ENCODE measurements at regions not wholly inside any gene's neighbourhood (a gene's known extent, or its start where the extent isn't known, plus 50 kb on each side); places are given as distances from the start of the nearest gene placed in this dataset.
A peak's percentile ranks its signal among the peaks of the same experiment; 100 is the strongest.

DNA sequence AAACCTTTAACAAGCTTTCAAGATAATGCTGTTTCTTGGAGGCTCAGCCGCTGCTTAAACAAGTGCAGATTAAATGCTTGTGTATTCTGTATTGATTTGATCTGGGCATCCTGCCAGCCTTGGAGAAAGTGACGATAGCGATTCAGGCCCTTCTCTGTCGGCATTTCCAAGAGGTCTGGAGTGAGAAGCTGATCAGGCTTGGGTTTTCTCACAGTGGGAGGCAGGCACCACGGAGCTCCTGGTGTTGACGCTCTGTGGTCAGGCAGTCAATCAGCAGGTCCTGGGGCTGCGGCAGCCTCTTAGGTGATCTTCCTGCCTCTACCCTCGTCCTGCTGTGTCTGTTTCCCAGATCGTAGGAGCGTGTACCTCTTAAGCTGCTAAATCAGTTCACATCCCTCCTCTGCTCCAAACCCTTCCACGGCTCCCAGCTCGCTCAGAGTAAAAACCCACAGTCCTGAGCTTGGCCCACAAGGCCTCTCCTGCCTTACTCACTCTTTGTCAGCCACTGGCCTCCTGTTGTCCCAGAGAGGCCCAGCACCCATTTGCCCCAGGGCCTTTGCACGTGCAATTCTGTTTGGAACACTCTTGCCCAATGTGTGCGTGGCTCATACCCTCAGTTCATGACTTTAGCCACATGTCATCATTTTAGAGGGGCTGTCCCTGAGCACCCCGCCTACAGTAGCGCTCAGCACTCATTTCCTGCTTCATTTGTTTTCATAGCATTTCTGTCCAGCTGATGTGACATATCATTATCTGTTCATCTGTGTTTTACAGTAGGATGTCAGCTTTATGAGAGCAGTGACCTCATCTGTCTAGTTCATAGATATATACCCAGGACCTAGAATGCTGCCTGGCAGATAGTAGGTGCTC is 155.4 kb downstream of the AACS start:
- no peak for DNase-seq (ENCODE audit: low spot score)
- in situ Hi-C loops (cut with HindIII; ENCODE audit: low sequenced_read_pairs), result no loop called here

DNA sequence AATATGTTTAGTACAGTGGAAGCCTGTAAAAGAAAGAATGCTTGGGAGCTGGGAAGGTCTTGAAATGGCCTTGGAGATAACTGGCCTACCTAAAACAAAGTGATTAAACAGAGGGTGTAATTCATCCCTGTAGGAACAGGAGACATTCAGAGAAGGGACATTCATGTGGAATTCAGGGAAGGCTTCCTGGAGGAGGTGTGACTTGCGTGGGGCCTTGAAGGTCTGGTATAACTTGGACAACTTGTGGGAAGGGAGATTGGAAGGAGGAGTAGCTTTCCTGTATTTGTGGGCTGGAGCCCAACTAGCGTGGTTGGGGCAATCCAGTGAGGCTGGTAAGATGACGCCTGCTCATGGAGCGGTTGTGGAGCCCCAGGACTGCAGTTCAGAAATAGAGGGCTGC is 156.4 kb downstream of the AACS start:
- no peak for DNase-seq (ENCODE audit: low spot score)
- in situ Hi-C loops (cut with HindIII; ENCODE audit: low sequenced_read_pairs), result no loop called here

DNA sequence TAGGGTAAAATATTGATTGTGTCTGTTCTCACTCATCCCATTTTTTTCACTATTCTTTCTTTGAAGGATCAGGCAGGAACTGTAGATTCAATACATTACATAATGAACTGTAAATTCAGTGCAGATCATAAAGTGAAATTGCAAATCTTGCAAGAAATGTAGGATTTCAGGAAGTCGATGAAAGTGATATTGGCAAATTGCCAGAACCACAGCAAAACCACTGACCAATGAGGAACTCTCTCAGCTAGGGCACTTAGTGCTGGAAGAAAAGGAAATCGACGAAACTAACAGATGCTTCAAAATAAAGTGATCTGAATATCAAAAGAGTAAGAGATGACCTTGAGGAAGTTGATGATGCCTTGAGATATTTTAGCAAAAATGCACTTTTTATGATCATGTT is 157.6 kb downstream of the AACS start:
- in situ Hi-C loops (cut with HindIII; ENCODE audit: low sequenced_read_pairs), result no loop called here
- no peak for DNase-seq (ENCODE audit: low spot score)

DNA sequence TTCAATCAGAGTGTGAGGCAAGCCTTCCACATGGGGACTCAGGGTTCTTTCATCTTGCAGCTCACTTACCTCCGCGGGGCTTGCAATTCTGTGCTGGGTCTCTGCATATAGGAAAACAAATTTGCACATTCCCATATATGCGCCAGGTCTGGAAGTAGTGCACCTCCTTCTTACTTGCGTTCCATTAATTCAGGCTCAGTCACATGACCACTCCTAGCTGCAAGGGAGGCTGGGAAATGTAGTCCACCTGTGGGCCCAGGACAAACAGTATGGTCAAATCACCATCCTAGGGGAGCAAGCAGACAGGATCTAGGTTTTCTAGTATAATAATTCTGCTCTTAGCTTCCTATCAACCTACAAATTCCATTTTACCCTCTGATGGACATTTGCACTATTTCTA is 160.4 kb downstream of the AACS start:
- no peak for DNase-seq (ENCODE audit: low spot score)
- in situ Hi-C loops (cut with HindIII; ENCODE audit: low sequenced_read_pairs), result no loop called here

DNA sequence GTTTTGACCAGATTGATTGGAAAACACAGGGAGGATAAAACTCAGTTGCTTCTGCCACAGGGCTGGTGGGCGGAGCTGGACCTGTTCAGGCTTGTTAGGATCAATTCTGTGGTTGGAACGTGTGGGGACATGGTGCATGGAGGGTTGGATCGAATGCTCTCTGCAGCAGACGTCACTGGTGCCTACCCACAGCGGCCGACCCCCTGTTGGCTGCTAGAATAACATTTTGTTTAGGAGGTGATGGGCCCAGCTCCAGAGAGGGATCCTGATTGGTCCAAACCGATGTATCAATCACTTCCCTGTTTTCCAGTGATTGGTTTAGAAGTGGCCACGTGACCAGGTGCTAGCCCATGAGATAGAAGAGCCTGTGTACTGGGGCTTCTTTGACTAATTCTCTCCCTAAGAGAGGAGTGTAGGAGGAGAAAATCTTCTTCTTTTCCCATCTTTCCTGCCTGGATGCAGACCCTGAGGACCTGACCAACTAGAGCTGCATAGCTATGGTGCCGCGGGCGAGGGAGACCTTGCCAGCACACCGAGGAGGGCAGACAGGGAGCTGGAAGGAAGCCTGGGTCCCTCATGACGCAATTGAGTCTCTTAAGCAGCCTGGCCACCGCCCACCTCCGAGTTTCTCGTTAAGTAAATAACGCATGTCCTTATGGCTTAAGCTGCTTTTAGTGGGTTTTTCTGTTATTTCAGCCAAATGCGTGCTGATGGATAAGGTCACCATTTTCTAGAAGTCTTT is 163.5 kb downstream of the AACS start:
- in situ Hi-C loops (cut with HindIII; ENCODE audit: low sequenced_read_pairs), result no loop called here
- no peak for DNase-seq (ENCODE audit: low spot score)

DNA sequence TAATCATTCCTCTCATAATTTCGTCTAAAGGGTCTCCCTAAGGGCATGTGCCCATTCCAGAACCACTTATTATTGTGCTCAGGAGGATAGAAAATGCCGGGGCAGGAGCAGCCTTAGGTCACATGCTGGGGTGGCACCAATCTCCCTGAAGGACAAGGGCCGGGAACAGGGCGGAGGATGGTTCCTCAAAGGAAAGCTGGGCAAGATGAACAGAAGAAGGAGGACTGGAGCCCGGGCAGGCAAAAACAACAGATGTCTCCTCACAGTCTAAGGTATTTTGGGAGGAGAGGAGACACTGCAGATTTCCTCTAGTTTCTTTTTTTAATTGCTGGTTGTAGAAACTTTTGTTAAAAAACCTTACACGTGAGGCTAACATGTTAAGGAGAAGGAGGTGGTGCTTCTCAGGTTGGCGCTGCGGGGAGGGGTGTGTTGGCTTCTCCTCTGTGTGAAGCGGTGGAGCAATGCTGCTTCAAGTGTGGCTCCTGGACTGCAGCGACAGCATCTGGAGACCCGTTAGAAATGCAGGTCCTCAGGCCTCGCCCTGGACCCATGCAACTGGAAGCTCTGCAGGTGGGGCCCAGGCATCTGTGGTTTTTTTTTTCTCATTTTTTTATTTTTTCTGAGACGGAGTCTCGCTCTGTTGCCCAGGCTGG is 164.8 kb downstream of the AACS start:
- in situ Hi-C loops (cut with HindIII; ENCODE audit: low sequenced_read_pairs), result no loop called here
- DNase-seq (ENCODE audit: low spot score), result no peak

DNA sequence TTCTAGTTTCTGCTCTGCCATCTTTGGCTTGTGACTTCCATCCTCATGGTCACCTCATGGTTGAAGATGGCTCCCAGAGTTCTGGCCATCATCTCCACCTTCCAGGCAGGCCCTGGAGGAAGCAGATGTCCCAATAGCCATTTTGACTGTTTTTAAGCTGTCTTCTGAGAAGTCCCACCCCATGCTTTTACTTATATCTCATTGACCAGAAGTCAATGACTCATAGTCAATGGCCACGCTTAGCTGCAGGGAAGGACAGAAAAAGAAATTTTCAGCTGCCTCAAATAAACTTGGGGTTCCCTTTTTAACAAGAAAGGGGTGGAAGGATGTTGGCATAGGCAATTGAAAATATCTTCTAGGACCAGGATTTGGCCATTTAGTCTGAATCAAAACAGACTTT is 168.1 kb downstream of the AACS start:
- in situ Hi-C loops (cut with HindIII; ENCODE audit: low sequenced_read_pairs), result no loop called here
- DNase-seq (ENCODE audit: low spot score), result no peak

DNA sequence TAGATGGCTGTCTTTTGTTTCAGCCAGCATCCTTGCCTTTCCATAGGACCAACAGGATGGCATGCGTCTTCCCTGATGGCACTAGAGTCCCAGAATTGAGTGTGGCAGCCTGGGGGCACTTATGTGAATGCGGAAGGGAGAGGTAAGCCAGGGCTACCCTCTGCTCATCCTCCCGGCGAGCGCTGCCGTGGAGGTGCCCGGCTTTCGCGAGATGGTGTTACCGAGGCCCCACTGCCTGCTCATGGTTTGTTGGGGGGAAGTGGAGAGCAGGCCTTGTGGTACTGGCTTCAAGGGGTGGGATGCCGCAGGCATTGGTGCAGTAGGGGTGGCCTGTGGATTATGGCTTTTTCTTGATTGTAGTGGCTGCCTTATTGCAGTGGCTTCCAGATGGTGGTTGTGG is 174.3 kb downstream of the AACS start:
- no peak for DNase-seq (ENCODE audit: low spot score)
- in situ Hi-C loops (cut with HindIII; ENCODE audit: low sequenced_read_pairs), result no loop called here

DNA sequence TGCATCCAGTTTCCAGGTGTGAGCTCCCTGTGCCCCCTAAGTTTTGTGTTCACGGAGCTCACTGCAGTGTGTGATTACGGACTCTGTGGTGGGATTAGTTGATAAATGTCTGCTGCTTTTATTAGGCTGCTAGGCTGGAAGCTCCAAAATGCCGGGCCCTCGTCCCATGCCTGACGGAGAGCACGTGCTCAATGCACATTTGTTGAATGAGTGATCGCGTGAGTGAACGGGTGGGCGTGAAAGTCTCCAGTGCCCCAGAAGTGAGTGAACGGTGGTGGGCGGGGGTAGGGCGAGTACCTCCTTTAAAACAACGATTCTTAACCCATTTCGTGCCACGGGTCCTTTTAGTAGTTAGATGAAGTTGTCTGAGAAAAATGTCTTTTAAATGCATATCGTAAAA is 175.5 kb downstream of the AACS start:
- in situ Hi-C loops (cut with HindIII; ENCODE audit: low sequenced_read_pairs), result no loop called here
- DNase-seq (ENCODE audit: low spot score), result no peak

DNA sequence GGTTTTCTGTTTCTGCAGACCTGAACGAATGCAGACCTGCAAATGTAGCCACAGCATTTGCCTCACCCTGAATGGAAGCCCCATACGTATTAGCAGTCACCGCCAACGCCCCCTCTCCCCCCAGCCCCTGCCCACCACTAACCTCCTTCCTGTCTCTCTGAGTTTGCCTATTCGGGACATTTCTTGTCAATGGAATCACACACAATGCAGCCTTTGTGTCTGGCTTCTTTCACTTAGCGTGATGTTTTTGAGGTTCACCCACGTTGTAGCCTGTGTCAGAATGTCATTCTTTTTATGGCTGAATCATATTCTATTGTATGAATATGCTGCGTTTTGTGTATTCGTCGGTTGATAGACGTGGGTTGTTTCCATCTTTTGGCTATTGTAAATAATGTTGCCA is 178.6 kb downstream of the AACS start:
- no peak for DNase-seq (ENCODE audit: low spot score)
- in situ Hi-C loops (cut with HindIII; ENCODE audit: low sequenced_read_pairs), result no loop called here

DNA sequence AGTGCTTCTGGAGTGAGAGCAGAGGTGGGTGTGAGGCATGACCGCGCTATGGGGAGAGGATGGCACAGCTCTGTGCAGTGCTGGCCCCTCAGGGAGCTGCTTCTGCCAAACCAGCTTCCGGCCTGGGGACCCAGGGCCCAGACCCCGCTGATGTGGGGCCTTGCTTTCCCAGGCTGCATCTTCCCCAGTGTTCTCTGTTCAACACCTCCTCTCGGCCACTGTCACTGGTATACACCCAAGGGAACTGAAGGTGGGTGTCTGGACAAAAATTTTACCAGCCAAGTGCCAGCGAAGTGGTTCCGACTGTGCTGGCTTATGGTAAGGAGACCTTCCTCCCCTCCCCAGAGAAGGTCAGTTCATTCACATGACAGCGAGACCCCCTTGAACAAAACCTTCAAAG is 179.1 kb downstream of the AACS start:
- in situ Hi-C loops (cut with HindIII; ENCODE audit: low sequenced_read_pairs), result no loop called here
- no peak for DNase-seq (ENCODE audit: low spot score)

DNA sequence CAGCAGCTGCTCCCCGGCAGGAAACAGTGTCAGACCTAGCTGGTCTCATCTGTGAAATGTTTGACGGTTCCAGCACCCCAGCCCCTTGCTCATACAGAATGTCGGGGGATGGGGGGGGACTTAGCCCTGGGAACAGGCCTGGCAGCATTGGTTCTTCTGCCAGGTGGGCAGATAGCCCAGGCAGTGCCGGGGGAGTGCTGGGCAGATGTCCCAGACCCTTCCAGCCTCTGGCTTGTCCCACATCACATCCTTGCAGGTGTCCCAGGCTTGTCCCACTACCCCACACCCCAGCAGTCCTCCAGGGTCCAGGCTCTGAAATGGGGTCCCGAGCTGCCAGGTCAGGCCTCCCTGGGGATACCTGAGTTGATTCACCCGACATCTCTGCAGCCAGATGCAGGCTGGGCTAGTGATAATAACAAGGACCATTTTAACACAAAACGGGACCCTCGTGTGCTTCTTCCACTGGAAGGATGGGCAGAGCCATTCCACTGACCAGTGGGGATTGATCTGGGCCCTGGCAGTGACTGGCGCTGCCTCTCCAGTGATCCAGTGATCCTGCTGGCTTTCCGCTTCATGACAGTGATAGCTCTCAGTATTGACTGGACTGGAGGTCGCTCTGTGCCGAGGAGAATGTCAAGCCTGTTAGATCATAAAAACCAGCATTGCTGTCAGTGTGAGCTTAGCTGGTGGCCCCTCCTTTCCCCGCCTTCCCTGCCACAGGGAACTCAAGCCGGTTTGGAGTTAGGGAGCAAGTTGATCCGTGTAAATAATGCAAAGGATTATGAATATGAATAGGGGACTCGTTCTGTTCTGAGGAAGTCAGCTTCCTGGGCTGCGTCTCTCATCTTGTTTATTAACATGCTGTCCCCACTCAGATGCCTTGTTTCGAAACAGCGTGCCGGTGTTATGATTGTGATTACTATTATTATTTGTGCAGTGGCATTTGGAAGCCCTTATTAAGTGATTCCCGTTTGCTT is 180.6 kb downstream of the AACS start:
- in situ Hi-C loops (cut with HindIII; ENCODE audit: low sequenced_read_pairs), result no loop called here
- peak; percentile 17 for DNase-seq (ENCODE audit: low spot score)

DNA sequence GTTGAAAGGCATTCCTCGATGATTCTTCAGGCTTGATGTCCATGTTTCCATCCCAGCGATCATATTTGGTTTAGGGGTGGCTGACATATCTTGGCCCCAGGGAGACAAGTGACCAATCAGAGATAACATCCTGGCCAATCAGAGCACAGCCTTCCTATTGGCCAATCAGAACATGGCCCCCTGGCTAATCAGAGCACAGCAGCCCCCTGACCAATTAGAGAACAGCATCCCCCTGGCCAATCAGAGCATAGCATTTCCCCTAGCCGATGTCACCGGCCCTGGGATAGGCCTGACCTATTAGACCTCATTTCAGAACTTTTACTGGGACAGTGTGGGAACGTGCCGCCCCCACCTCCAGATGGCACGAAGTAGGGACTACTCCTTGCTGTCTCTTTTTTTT is 182.2 kb downstream of the AACS start:
- no peak for DNase-seq (ENCODE audit: low spot score)
- in situ Hi-C loops (cut with HindIII; ENCODE audit: low sequenced_read_pairs), result no loop called here

DNA sequence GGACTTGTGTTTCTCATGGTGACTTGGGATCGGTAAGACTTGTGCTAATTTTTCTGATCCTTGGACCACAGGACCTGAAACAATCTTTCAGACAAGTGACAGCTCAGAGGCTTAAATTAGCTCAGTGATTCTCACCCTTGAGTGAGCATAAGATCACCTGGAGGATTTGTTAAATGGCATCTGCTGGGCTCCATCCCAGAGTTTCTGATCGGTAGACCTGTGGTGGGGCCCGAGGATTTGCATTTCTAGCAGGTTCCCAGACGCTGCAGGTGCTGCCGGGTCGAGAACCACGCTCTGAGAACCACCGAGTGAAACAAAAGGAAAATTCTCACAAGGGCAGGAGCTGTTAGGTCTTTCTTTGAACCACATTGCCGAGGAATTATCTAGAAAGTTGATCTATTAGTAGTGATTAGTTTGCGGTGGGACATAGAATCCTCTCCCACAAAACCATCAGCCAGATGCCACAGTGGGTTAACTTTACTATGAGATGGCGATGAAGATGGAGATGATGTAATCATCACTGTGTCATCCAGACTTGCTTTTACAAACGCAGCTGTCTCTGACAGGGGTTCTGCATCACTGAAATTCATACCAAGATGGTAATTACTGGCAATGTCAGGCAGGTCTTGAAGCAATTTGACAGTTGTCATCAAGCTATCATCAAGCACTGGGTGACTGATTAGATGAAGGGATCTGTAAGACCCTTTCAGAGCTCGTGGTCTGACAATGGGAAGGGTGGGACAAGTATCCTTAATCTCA is 184.0 kb downstream of the AACS start:
- in situ Hi-C loops (cut with HindIII; ENCODE audit: low sequenced_read_pairs), result no loop called here
- DNase-seq (ENCODE audit: low spot score), result no peak

DNA sequence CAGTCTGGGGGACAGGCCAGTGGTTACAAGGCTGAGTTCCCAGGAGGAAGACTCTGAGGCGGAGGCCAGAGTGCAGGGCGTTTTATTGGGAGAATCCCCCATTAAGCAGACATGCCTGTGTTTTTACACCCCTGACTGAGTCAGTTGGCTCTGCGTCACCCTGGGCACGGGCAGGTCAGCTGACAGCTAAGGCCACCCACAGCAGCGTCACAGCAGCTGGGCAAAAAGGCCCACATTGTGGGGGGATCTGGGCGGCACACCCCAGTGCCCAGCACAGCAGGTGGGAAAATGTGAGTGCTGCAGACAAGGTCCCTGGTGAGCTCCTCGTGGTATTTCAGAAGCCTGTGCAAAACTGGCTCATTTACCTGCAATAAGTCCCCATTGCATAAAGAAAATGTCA is 184.7 kb downstream of the AACS start:
- in situ Hi-C loops (cut with HindIII; ENCODE audit: low sequenced_read_pairs), result no loop called here
- DNase-seq (ENCODE audit: low spot score), result no peak

DNA sequence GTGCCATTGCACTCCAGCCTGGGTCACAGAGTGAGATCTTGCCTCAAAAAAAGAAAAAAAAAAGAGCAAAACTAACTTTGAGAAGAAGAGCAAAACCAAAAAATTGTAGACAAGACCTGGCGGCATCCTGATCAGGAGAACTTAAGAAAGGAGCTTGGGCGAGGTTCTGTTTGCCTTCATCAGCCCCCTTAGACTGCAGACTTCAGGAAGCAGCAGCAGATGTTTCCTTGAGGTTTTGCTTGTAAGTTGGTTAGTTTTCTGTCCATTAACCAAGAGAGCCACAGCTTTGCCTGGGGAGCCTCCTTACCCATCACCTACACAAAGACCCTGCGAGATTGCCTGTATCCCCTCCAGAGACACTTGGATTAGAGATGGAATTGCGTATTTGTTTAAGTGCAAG is 189.0 kb downstream of the AACS start:
- no peak for DNase-seq (ENCODE audit: low spot score)
- in situ Hi-C loops (cut with HindIII; ENCODE audit: low sequenced_read_pairs), result no loop called here

DNA sequence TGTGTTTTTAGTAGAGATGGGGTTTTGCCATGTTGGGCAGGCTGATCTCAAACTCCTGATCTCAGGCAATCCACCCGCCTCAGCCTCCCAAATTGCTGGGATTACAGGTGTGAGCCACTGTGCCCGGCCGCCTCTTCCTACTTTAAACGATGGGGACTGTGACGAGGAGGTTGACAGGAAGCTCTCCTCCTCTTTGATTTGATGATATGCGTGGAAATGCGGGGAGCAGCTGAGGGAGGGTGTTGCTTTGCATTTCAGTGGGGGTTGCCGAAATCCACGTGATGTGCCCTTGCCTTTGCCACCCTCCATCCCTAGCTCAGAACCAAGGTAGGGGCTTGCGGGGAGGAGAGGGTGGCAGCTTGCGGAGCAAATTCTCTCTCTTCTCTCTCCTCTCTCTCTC is 189.6 kb downstream of the AACS start:
- in situ Hi-C loops (cut with HindIII; ENCODE audit: low sequenced_read_pairs), result no loop called here
- no peak for DNase-seq (ENCODE audit: low spot score)

DNA sequence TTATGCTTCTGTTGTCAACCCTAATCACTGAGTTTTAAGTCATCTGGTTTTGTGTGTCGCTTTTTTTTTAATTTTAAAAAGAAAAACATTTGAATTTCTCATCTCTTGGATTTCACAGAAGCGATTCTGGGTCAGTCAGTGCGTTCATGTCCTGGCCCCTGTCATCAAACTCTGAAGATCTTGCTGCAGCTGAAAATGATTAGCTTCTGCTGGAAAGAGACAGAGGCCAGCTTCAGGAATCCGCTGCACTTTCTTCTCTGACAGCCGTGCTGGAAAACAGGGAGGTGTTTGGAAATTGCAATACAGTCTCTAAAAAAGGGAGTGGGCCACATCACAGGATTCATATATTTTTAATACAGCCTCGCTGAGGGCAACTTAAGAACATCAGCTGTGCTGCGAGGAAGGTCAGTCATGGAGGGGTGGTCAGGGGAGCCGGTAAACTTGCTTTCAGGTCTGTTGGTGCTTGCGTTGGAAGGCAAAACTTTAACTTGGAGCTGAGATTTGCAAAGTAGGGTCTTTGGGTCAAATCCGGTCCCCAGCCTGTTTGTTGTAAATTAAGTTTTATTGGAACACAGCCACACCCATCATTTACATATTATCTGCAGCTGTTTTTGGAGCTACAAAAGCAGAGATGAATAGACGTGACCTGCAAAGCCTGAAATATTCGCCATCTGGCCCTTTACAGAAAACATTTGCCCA is 190.8 kb downstream of the AACS start:
- no peak for DNase-seq (ENCODE audit: low spot score)
- in situ Hi-C loops (cut with HindIII; ENCODE audit: low sequenced_read_pairs), result no loop called here

All from G401 (cell line).